ENCODE measurements at regions not wholly inside any gene's neighbourhood (a gene's known extent, or its start where the extent isn't known, plus 50 kb on each side); places are given as distances from the start of the nearest gene placed in this dataset.

DNA sequence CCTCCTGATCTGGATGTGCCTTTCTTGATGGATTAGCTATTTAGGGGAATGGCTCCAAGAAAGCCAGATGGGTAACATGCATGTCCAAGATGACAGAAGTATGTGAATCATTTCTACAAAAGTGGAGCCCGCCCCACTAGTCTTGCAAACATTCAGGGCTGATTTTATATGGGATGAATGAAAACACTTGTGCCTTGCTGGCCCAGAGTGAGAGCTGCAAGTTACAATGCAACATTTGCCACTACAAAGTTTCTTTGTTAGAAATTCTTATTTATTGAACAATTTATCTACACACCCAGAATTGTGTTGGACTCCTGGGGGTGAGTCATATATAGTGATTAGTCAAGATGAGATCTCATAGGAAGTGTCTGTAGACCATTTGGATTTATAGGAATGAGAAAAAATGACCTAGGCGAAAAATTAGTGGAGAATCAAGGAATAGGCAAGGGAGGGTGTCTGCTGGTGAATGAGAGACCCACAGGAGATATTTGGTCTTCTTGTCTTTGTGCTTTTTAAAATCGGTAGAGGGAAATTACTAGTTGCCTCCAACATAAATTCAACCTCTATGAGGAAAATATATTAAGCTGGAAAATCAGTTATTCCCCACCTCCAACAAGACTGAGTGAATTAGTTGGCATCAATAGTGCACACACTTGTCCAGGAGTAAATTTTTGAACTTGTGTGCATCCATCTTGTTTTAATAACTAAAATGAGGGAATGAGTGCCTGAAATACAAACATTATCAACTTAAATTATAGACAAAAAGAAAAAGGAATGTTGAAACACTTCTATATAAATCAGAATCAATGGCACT is 53.5 kb upstream of the DCBLD2 start:
- no peak for DNase-seq

DNA sequence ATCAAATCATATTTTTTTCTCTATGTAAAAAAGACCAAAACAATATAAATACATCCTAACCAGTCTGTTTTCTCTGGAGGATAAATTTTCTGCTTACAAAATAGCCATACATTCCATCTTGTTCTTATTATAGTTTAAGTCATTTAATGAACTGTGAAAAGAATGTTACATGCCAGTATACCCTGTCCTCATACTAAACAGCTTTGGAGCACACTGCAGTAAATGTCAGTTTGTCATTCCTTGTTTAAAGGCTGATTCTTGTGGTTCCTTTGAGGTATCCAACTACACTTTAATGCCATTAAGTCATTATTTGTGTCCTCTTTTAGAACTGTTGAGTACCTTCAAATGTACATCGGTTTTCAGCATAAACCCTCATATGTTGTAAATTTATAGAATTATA is 52.7 kb upstream of the DCBLD2 start:
- no peak for DNase-seq

DNA sequence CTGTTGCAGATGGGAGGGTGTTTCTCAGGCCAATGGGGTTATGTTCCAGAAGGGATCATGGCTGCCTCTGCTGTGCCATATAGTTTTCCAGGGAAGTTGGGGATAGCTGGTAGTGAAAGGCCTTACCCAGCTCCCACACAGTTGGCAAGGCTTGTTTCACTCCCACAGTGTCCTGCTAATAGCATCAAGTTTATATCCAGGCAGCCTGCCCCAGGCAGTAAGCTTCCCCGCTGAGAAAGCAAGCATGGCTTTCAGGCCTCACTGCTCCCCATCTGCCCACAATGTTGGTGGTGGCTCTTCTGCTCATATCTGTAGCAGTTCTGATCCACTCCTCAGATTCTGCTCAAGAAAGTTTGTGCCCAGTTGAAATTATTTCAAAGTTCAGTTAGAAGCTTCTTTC is 50.9 kb upstream of the DCBLD2 start:
- DNase-seq: no peak

Measured in NCI-H1092 (cell line).